NCI-H2081 treated with DMSO at 0.1 percent for 48 hours (cell line): ENCODE measurements at regions not wholly inside any gene's neighbourhood (a gene's known extent, or its start where the extent isn't known, plus 50 kb on each side); places are given as distances from the start of the nearest gene placed in this dataset.
"Not testable (repeated sequence)": the region's sequence is repeated elsewhere in the genome, so short reads cannot be mapped to it uniquely, and the experiment has no call there.

ENCODE experiments used
- DNase-seq: peaks from one replicate; lab custom pipeline; 2025; lab: John Stamatoyannopoulos, UW

GRCh38 chr6:132198896-132199295 lies 202.4 kb downstream of the MOXD1 start:
- DNase-seq: no peak

DNA sequence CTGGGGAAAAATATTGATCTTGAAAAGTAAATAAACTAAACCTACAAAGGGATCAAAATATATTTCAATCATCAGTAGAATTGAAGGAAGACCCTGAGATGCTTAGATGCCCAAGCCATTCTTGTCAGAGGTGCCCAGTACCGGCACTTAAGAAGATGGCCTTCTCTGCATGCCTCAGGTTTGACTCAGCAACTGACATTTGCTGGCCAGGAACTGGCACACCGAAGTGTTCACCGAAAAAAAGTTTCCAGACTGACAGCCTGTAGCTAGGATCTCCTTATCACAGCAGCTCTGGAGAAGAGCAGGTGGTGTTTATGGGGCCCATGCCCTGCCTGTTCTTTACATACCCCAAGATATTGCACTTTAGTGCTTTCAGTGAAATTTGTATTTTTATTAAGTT lies 203.2 kb downstream of the MOXD1 start:
- DNase-seq: no peak

GRCh38 chr6:132194529-132194928 lies 206.7 kb downstream of the MOXD1 start:
- DNase-seq: no peak

GRCh38 chr6:132192631-132193030 lies 208.6 kb downstream of the MOXD1 start:
- DNase-seq: no peak

DNA sequence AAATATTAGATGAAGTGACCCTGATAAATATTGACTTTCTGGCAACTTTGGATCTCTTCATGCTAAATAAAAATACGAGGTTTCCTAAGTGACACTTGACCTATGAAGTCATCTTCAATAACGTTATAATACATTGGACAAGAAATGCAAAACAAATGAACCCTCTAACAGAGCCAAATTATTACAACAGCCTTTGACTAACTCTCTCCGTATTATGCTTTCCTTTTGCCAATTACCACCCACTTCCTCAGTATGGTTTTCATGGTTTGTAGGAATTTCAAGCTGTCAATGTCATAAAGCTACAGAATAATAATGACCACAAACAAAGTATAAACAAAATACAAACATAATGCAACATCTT lies 210.5 kb downstream of the MOXD1 start:
- no peak for DNase-seq

- no peak for DNase-seq
These were observed 211.0 kb downstream of the MOXD1 start for GRCh38 chr6:132190097-132190814.

- no peak for DNase-seq
These were observed 212.6 kb downstream of the MOXD1 start for GRCh38 chr6:132188556-132189264.

DNA sequence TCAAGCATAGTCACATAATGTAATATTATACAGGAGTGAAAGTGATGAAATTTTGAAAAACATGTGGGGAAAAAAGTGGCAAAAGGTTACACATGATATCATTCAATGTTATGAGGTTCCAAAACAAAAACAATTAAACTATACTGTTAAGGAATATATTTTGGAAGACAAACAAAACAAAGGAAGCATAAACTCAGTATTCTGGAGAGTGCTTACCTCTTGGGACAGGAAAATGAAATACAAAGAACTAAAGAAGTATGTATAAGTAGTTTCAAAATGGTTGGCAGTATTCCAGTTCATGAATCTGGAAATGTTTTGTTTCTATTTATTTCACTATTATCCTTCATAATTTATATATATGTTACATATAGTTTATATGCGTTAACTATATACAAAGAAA lies 213.5 kb downstream of the MOXD1 start:
- DNase-seq: no peak

DNA sequence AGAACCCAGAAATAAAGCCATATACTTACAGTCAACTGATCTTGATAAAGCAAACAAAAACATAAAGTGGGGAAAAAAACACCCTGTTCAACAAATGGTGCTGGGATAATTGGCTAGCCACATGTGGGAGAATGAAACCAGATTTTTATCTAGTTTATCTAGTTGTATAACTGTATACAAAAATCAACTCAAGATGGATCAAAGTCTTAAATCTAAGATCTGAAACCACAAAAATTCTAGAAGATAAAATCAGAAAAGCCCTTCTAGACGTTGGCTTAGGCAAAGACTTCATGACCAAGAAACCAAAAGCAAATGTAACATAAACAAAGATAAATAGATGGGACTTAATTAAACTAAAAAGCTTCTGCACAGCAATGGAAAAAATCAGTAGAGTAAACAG lies 216.3 kb downstream of the MOXD1 start:
- DNase-seq: not testable (repeated sequence)

DNA sequence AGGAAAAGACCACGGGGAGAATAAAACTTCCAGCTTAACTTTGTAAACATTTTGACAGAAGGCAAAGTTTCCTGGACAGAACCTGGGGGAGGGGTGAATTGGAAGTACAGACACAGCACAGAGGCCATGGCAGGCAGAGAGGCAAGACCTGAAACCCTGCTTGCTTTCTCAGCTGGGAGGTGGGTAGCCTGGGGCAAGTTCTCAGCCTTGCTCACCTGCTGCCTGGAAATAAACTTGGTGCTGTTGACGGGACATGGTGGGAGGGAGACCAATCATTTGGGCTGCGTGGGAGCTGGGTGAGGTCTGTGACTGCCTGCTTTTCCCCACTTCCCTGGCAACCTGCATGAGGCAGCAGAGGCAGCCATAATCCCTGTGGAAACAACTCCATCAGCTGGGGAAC lies 221.3 kb downstream of the MOXD1 start:
- DNase-seq: no peak

GRCh38 chr6:132174919-132175318 lies 223.7 kb upstream of the CCN2 start:
- no peak for DNase-seq

DNA sequence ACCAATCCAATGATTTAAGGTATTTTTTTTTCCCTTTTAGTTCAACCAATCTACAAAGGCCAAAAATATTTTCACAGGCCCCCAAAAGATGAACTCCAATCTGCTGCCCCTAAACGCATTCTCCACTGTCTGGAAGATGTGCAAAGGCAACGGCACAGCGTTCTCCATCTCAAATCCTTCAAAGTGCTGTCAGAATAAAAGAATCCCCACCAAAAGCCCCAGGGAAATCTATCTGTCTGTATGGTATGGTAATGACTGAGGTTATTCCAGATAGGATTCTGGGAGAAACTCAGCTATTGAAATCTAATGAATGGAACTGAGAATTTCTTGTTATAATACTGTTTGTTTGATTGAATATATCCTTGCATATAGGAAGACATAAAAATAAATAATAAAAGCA lies 217.8 kb upstream of the CCN2 start:
- DNase-seq: no peak

GRCh38 chr6:132167929-132168892 lies 217.0 kb upstream of the CCN2 start:
- DNase-seq: no peak

DNA sequence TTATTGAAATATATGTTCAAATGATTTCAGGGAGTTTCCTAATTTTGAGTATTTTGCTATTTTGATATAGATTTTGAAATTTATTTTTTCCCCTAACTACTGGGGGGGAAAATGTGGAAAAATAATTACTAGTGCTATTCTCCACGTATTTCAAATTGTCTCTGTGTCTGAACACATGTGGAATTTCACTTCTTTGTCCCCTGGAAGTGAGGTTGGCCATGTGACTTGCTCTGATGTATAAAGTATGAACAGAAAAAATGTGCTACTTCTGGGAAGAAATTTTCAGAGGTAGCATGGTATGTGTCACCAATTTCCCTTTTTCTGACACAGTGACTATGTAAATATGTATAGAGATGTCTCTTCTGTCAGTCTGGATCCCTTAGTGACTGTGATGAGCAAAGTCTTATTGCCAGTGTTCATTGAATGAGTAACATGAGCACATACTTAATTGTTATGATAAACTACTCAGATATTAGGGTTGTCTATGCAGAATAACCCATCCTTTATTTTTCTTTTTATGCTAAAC lies 215.4 kb upstream of the CCN2 start:
- DNase-seq: no peak

- DNase-seq: no peak
These were observed 214.5 kb upstream of the CCN2 start for GRCh38 chr6:132165677-132166076.

- no peak for DNase-seq
These were observed 210.1 kb upstream of the CCN2 start for GRCh38 chr6:132161283-132161682.

GRCh38 chr6:132153221-132153898 lies 202.2 kb upstream of the CCN2 start:
- no peak for DNase-seq

- no peak for DNase-seq
These were observed 196.4 kb upstream of the CCN2 start for GRCh38 chr6:132147530-132148011.

DNA sequence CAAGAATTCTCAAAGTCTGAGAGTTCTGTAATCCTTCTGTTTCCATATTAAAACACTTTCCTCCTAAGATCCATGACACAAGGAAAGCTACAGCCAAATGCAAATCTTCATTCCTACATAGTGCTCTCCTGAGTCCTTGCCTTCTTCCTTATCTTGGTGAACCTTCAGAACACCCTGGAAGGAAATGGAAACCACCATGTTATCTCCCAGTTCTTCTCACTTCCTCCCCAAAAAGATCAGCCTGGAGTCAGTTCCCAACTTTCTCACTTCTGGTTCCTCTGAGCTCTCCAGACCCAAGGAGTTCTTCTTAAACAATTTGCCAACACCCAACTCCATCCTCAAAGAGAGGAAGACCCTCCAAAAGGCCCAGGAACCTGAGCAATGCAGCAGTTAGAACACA lies 193.3 kb upstream of the CCN2 start:
- DNase-seq: no peak

DNA sequence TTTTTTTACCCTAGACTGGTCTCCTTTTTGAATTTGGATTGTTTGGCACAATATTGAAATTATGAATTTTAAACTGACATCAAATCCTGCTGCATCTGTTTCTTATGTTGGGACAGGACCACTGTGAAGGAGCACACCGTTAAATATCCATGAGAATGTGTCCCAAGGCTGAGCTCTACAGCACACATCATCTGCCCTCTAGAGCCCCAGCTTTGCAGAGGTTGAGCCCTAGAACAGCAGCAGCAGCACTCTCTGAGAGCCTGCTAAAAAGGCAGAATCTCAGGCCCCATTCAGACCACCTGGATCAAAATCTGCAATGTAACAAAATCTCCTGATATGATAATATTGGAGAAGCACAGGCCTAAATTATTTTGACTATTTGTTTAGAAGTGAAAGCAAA lies 192.1 kb upstream of the CCN2 start:
- DNase-seq: no peak

- no peak for DNase-seq
These were observed 191.6 kb upstream of the CCN2 start for GRCh38 chr6:132142768-132143167.

GRCh38 chr6:132142308-132142707 lies 191.1 kb upstream of the CCN2 start:
- no peak for DNase-seq
